GM19025 (cell line): ENCODE measurements at regions not wholly inside any gene's neighbourhood (a gene's known extent, or its start where the extent isn't known, plus 50 kb on each side); places are given as distances from the start of the nearest gene placed in this dataset.

Source experiments
- ATAC-seq: cut with Tn5 transposase; IDR thresholded peaks from one replicate; pipeline ENCODE4 v1.9.1; 2021; ENCODE audit warnings: mild to moderate bottlenecking, low read depth, moderate library complexity; ENCODE audit not compliant: unreplicated experiment

- ATAC-seq = no peak
Observed at GRCh38 chr15:46872286-46872980, 844.9 kb upstream of the SEMA6D start.

GRCh38 chr15:46872981-46873330 is 844.3 kb upstream of the SEMA6D start:
- ATAC-seq = no peak

- ATAC-seq = no peak
Observed at GRCh38 chr15:46879032-46879770, 838.1 kb upstream of the SEMA6D start.

GRCh38 chr15:46880791-46881190 is 836.5 kb upstream of the SEMA6D start:
- no peak for ATAC-seq

- ATAC-seq = no peak
Observed at GRCh38 chr15:46892621-46893160, 824.6 kb upstream of the SEMA6D start.

GRCh38 chr15:46894644-46895043 is 822.7 kb upstream of the SEMA6D start:
- no peak for ATAC-seq

GRCh38 chr15:46897266-46897665 is 820.0 kb upstream of the SEMA6D start:
- no peak for ATAC-seq

- no peak for ATAC-seq
Observed at GRCh38 chr15:46901001-46901400, 816.3 kb upstream of the SEMA6D start.

GRCh38 chr15:46917721-46918252 is 799.5 kb upstream of the SEMA6D start:
- ATAC-seq = no peak

GRCh38 chr15:46918462-46919140 is 798.7 kb upstream of the SEMA6D start:
- no peak for ATAC-seq

- ATAC-seq = no peak
Observed at GRCh38 chr15:46921891-46922290, 795.4 kb upstream of the SEMA6D start.

GRCh38 chr15:46930426-46930825 is 786.9 kb upstream of the SEMA6D start:
- ATAC-seq = no peak

- no peak for ATAC-seq
Observed at GRCh38 chr15:46933332-46933731, 784.0 kb upstream of the SEMA6D start.

- ATAC-seq = no peak
Observed at GRCh38 chr15:46934851-46935250, 782.5 kb upstream of the SEMA6D start.

- ATAC-seq = no peak
Observed at GRCh38 chr15:46938169-46938568, 779.1 kb upstream of the SEMA6D start.

GRCh38 chr15:46941241-46941640 is 776.1 kb upstream of the SEMA6D start:
- ATAC-seq = no peak

- ATAC-seq = no peak
Observed at GRCh38 chr15:46946953-46947352, 770.4 kb upstream of the SEMA6D start.

GRCh38 chr15:46955576-46955975 is 761.7 kb upstream of the SEMA6D start:
- ATAC-seq = no peak

GRCh38 chr15:46956456-46956855 is 760.8 kb upstream of the SEMA6D start:
- no peak for ATAC-seq

GRCh38 chr15:46956881-46957280 is 760.4 kb upstream of the SEMA6D start:
- ATAC-seq = no peak

- ATAC-seq = no peak
Observed at GRCh38 chr15:46960581-46960980, 756.7 kb upstream of the SEMA6D start.
